ENCODE measurements at regions not wholly inside any gene's neighbourhood (a gene's known extent, or its start where the extent isn't known, plus 50 kb on each side); places are given as distances from the start of the nearest gene placed in this dataset.

GRCh38 chr11:54927704-54928103 lies 221.1 kb downstream of the OR4A5 start:
- no peak for TF ChIP-seq POLR2A (IDR thresholded peaks at IDR 0.05)
- TF ChIP-seq CTCF (IDR thresholded peaks at IDR 0.05): no peak
